GM21576 (cell line): ENCODE measurements at regions not wholly inside any gene's neighbourhood (a gene's known extent, or its start where the extent isn't known, plus 50 kb on each side); places are given as distances from the start of the nearest gene placed in this dataset.

Experiments used
- ATAC-seq: cut with Tn5 transposase; IDR thresholded peaks from one replicate; pipeline ENCODE4 v1.9.1; 2021; ENCODE audit warnings: mild to moderate bottlenecking, moderate library complexity; ENCODE audit not compliant: unreplicated experiment

- ATAC-seq, result no peak
These were observed 86.1 kb upstream of the CYYR1 start for GRCh38 chr21:26659182-26659581.

DNA sequence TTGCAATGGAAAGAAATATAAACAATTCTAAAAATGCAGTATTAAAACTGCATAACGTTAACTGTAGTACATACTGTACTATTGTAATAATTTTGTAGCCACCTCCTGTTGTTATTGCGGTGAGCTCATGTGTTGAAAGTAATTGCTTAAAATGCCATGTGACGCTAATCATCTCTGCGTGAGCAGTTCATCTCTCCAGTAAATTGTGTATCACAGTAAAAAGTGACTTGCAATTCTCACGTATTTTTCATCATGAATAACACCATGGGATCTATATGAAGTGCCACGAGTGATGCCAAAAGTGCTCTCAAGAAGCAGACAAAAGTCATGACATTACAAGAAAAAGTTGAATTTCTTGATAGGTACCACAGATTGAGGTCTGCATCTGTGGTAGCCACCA is 82.4 kb upstream of the CYYR1 start:
- ATAC-seq, result no peak

GRCh38 chr21:26653430-26653829 is 80.3 kb upstream of the CYYR1 start:
- no peak for ATAC-seq

- no peak for ATAC-seq
These were observed 79.8 kb upstream of the CYYR1 start for GRCh38 chr21:26652854-26653253.

- ATAC-seq, result no peak
These were observed 68.0 kb upstream of the CYYR1 start for GRCh38 chr21:26641062-26641461.

GRCh38 chr21:26637201-26637745 is 64.2 kb upstream of the CYYR1 start:
- no peak for ATAC-seq

DNA sequence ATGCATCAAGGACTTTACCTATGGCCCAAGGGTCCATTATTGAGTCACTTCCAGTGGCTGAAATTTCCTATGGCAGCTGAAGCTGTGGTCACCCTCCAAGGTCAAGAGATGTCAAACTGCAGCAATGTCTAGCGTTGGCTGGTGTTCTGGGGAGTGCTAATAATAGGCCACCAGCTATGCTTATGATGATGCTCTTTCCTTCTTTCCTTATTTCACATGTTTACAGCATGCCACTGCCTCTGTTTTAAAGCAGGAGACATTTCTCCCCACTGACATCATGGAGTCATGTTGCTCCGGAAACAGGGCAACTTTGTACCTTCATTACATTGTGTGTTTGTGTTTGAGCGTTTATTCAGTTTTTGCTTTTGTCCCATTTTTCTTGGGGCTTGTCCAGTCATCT is 62.6 kb upstream of the CYYR1 start:
- no peak for ATAC-seq

- ATAC-seq, result no peak
These were observed 59.6 kb upstream of the CYYR1 start for GRCh38 chr21:26632691-26633090.

DNA sequence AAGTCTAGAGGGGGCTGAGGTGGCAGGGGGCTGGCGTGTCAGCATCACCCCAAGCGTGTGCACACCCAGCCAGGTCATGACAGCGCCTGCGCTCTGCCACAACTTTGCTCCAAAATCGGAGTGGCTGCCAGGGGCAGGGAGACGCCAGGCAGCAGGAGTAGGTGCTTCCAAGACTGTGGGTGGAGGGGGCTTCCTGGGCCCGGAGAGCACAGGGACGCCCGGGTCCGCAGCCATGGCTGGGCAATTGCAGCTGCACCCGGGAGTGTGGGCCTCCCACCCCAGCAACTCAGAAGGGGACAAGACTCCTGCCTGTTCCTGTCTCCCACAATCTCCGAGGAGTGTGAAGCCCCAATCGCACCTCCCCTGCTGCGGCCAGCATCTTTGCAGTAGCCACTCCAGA is 53.1 kb upstream of the CYYR1 start:
- no peak for ATAC-seq

DNA sequence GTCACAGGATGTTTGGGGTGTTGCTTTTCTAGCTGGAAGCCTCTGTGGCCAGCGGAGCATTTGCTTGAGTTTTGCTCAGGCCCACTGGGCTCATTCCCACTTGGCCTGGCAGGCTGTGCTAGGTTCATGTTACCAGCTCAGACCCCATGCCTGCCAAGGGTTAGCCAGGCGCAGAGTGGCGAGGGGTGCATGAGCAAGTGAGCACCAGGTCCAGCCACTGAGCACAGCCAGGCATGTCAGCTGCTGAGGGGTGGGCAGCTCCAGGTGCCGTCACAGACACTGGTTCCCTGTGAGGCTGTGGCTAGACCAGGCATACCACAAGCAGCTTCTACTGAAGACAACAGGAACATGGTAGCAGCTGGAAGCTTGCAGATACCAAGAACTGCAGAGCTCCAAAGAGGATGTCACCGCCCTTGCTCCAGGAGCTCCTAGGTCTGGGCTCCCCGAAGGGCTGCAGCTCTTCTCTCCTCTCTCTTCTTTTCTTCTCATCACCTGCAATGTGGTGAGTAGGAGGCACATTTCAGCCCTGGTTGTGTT is 52.0 kb upstream of the CYYR1 start:
- ATAC-seq, result no peak
